ENCODE measurements at regions not wholly inside any gene's neighbourhood (a gene's known extent, or its start where the extent isn't known, plus 50 kb on each side); places are given as distances from the start of the nearest gene placed in this dataset.

DNA sequence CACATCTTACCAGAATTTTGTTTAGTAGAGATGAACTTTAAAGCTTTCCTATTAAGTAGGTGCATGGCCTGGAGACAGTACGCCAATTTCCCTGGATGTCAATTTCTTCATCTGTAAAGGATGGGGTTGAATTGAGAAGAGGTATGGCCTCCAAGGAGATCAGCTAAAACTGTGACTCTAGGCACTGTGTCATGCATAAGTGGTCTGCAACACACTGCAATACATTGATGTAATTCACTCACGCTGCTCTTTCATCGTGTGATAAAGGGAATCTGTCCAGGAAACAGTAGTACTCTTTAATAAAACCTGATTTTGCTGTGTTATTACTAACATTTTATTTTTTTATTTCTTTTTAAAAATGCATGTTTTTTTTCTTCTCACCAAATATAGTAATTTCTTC lies 795.8 kb downstream of the DIAPH3 start:
- POLR2A ChIA-PET, result no interaction called here
- H3K4me1 Mint-ChIP-seq, result no peaks in the 10 kb centered on the region

DNA sequence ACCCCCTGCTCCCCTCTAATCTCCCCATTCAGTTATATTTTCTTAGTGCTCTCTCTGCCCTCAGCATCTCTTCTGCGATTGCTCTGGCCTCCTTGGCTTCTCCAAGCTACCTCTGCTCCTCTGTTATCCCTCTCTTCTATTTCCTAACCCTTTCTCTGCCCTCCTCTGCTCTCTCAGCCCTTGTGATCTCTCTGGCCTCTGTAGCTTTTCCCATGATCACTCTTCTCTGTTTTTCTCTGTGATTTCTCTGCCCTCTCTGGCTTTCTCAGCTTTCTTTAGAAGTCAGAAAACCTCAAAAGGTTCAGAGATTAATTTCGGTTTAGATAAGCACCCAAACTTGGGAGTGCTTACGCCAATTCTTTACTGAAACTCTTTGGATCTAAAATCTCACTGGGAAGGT lies 795.0 kb downstream of the DIAPH3 start:
- TF ChIP-seq EZH2 (IDR thresholded peaks at IDR 0.05; ENCODE audit: borderline replicate concordance, insufficient read depth, low read depth, low read length, poor library complexity, severe bottlenecking), result no peak
- TF ChIP-seq, protein P1, sequence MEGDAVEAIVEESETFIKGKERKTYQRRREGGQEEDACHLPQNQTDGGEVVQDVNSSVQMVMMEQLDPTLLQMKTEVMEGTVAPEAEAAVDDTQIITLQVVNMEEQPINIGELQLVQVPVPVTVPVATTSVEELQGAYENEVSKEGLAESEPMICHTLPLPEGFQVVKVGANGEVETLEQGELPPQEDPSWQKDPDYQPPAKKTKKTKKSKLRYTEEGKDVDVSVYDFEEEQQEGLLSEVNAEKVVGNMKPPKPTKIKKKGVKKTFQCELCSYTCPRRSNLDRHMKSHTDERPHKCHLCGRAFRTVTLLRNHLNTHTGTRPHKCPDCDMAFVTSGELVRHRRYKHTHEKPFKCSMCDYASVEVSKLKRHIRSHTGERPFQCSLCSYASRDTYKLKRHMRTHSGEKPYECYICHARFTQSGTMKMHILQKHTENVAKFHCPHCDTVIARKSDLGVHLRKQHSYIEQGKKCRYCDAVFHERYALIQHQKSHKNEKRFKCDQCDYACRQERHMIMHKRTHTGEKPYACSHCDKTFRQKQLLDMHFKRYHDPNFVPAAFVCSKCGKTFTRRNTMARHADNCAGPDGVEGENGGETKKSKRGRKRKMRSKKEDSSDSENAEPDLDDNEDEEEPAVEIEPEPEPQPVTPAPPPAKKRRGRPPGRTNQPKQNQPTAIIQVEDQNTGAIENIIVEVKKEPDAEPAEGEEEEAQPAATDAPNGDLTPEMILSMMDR (IDR thresholded peaks at IDR 0.05), result no peak
- no peaks in the 10 kb centered on the region for H3K79me2 ChIP-seq (ENCODE audit: control insufficient read depth, insufficient read depth, low read length)
- H3K27ac Mint-ChIP-seq, result no peak overlapping the region
- H3K4me1 Mint-ChIP-seq, result no peaks in the 10 kb centered on the region
- no peak overlapping the region for H3K27ac ChIP-seq (ENCODE audit: low read length in 2 of 2)
- ChIA-PET POLR2A (no interaction called here), CTCF (no interaction called here)
- no peak overlapping the region for H3K4me3 Mint-ChIP-seq
- ATAC-seq (ENCODE audit: low read depth), result no peak
- WGBS (ENCODE audit: insufficient coverage), result 78% methylated on average over 1 of the region's 3 CpGs
- no peak overlapping the region for H2AFZ ChIP-seq (ENCODE audit: insufficient read depth, low read depth, low read length, poor library complexity, severe bottlenecking)
- H3K4me3 ChIP-seq (ENCODE audit: control extremely low read depth in 1 of 5, extremely low read depth in 1 of 5, insufficient read depth in 1 of 5, low read depth in 2 of 5, low read length in 4 of 5), result no peak overlapping the region
- H3K27me3 Mint-ChIP-seq, result no peaks in the 10 kb centered on the region
- H3K27me3 ChIP-seq (replicated peaks in 1 of 4; ENCODE audit: control extremely low read depth in 1 of 4, control insufficient read depth in 3 of 4, insufficient read depth in 4 of 4, low read length in 3 of 4), result no peaks in the 10 kb centered on the region
- H3K9ac ChIP-seq (ENCODE audit: low read length), result no peak overlapping the region
- intact Hi-C loops (cut with micrococcal nuclease), result no loop called here
- H3K9me3 ChIP-seq (ENCODE audit: control extremely low read depth in 1 of 3, control insufficient read depth in 2 of 3, insufficient read depth in 1 of 3, low read length in 2 of 3), result no peaks in the 10 kb centered on the region
- H4K20me1 ChIP-seq (ENCODE audit: control insufficient read depth, insufficient read depth, low read length, poor library complexity, severe bottlenecking), result no peaks in the 10 kb centered on the region
- H3K4me2 ChIP-seq (replicated peaks; ENCODE audit: low read depth, low read length, poor library complexity, severe bottlenecking), result no peak overlapping the region
- DNase-seq, result no peak
- H3K4me1 ChIP-seq (ENCODE audit: control insufficient read depth in 2 of 2, insufficient read depth in 2 of 2, low read length in 2 of 2), result no peaks in the 10 kb centered on the region
- no peaks in the 10 kb centered on the region for H3K9me3 Mint-ChIP-seq (ENCODE audit: insufficient read depth)
- H3K36me3 ChIP-seq (replicated peaks in 1 of 2; ENCODE audit: control extremely low read depth in 1 of 2, control insufficient read depth in 1 of 2, extremely low read depth in 1 of 2, insufficient read depth in 2 of 2, low read length in 1 of 2), result no peaks in the 10 kb centered on the region

More for the DNA sequence above, 795.8 kb downstream of the DIAPH3 start:
- DNase-seq, result no peak
- H3K27me3 ChIP-seq (replicated peaks in 1 of 4; ENCODE audit: control extremely low read depth in 1 of 4, control insufficient read depth in 3 of 4, insufficient read depth in 4 of 4, low read length in 3 of 4), result no peaks in the 10 kb centered on the region
- no peak overlapping the region for H3K4me2 ChIP-seq (replicated peaks; ENCODE audit: low read depth, low read length, poor library complexity, severe bottlenecking)
- Mint-ChIP-seq H3K27ac (no peak overlapping the region), H3K27me3 (no peaks in the 10 kb centered on the region), H3K9me3 (ENCODE audit: insufficient read depth) (no peaks in the 10 kb centered on the region), H3K4me3 (no peak overlapping the region)
- no peak overlapping the region for H2AFZ ChIP-seq (ENCODE audit: insufficient read depth, low read depth, low read length, poor library complexity, severe bottlenecking)
- ATAC-seq (ENCODE audit: low read depth), result no peak
- no peak overlapping the region for H3K27ac ChIP-seq (ENCODE audit: low read length in 2 of 2)
- H3K4me1 ChIP-seq (ENCODE audit: control insufficient read depth in 2 of 2, insufficient read depth in 2 of 2, low read length in 2 of 2), result no peaks in the 10 kb centered on the region
- no peak for TF ChIP-seq EZH2 (IDR thresholded peaks at IDR 0.05; ENCODE audit: borderline replicate concordance, insufficient read depth, low read depth, low read length, poor library complexity, severe bottlenecking)
- TF ChIP-seq, protein P1 (IDR thresholded peaks at IDR 0.05), result no peak
- H3K79me2 ChIP-seq (ENCODE audit: control insufficient read depth, insufficient read depth, low read length), result no peaks in the 10 kb centered on the region
- intact Hi-C loops (cut with micrococcal nuclease), result no loop called here
- no peaks in the 10 kb centered on the region for H3K36me3 ChIP-seq (replicated peaks in 1 of 2; ENCODE audit: control extremely low read depth in 1 of 2, control insufficient read depth in 1 of 2, extremely low read depth in 1 of 2, insufficient read depth in 2 of 2, low read length in 1 of 2)
- no peaks in the 10 kb centered on the region for H4K20me1 ChIP-seq (ENCODE audit: control insufficient read depth, insufficient read depth, low read length, poor library complexity, severe bottlenecking)
- H3K9ac ChIP-seq (ENCODE audit: low read length), result no peak overlapping the region
- CTCF ChIA-PET, result no interaction called here
- 80% methylated on average over 1 of the region's 3 CpGs for WGBS (ENCODE audit: insufficient coverage)
- H3K4me3 ChIP-seq (ENCODE audit: control extremely low read depth in 1 of 5, extremely low read depth in 1 of 5, insufficient read depth in 1 of 5, low read depth in 2 of 5, low read length in 4 of 5), result no peak overlapping the region
- H3K9me3 ChIP-seq (ENCODE audit: control extremely low read depth in 1 of 3, control insufficient read depth in 2 of 3, insufficient read depth in 1 of 3, low read length in 2 of 3), result no peaks in the 10 kb centered on the region
